Smooth muscle cell (in vitro differentiated cells): ENCODE measurements at regions not wholly inside any gene's neighbourhood (a gene's known extent, or its start where the extent isn't known, plus 50 kb on each side); places are given as distances from the start of the nearest gene placed in this dataset.

ENCODE experiments used
- DNase-seq: peaks from one replicate; lab custom pipeline; 2025; ENCODE audit not compliant: unreplicated experiment; lab: John Stamatoyannopoulos, UW
- H2AFZ ChIP-seq: fragments of 200-600 bp; sonication (generic); 2 replicates; pipeline ENCODE4 v1.6.0; 2016; ENCODE audit warnings: antibody characterized with exemption, low read depth, mild to moderate bottlenecking
- H3F3A ChIP-seq: fragments of 200-600 bp; sonication (generic); 2 replicates; pipeline ENCODE4 v1.6.0; 2017; ENCODE audit warnings: antibody characterized with exemption, low read depth
- H3K27ac ChIP-seq: fragments of 200-600 bp; sonication (generic); 2 replicates; pipeline ENCODE4 v1.5.1; 2016; ENCODE audit warnings: low read depth, mild to moderate bottlenecking
- H3K27me3 ChIP-seq: fragments of 200-600 bp; sonication (generic); 2 replicates; pipeline ENCODE4 v1.6.1; 2016; ENCODE audit warnings: low read depth, mild to moderate bottlenecking
- H3K36me3 ChIP-seq: fragments of 200-600 bp; sonication (generic); 2 replicates; pipeline ENCODE4 v1.5.1; 2016; ENCODE audit warnings: low read depth
- H3K4me1 ChIP-seq: fragments of 200-600 bp; sonication (generic); 2 replicates; pipeline ENCODE4 v1.5.1; 2016; ENCODE audit warnings: low read depth
- H3K4me2 ChIP-seq: fragments of 200-600 bp; sonication (generic); 2 replicates; pipeline ENCODE4 v1.6.0; 2016; ENCODE audit warnings: mild to moderate bottlenecking
- H3K4me3 ChIP-seq: fragments of 200-600 bp; sonication (generic); 2 replicates; pipeline ENCODE4 v1.5.1; 2016; ENCODE audit warnings: mild to moderate bottlenecking
- H3K79me2 ChIP-seq: fragments of 200-600 bp; sonication (generic); 2 replicates; pipeline ENCODE4 v1.6.0; 2016; ENCODE audit warnings: low read depth, mild to moderate bottlenecking
- H3K9ac ChIP-seq: fragments of 200-600 bp; sonication (generic); 2 replicates; pipeline ENCODE4 v1.6.0; 2016; ENCODE audit warnings: low read depth
- H3K9me3 ChIP-seq: fragments of 200-600 bp; sonication (generic); replicated peaks from 2 replicates; pipeline ENCODE4 v1.5.1; 2016; ENCODE audit warnings: low read depth
- H4K20me1 ChIP-seq: fragments of 200-600 bp; sonication (generic); 2 replicates; pipeline ENCODE4 v1.6.0; 2016; ENCODE audit warnings: low read depth
- CTCF ChIP-seq: fragments of 200-600 bp; sonication (generic); IDR thresholded peaks from 2 replicates; pipeline ENCODE4 v1.5.1; 2017; ENCODE audit warnings: borderline replicate concordance, mild to moderate bottlenecking, antibody characterized with exemption; ENCODE audit not compliant: insufficient read depth, poor library complexity, severe bottlenecking
- WGBS: methylation state at CpG from one replicate; pipeline ENCODE4 v1.1.7; 2016; ENCODE audit warnings: low lambda C conversion rate; 5-methylcytosine and 5-hydroxymethylcytosine counted together

GRCh38 chr12:24561882-24562770, 386.8 kb downstream of the BCAT1 start:
- peak overlapping the region; percentile 87 for H3K9ac ChIP-seq
- no peaks in the 10 kb centered on the region for H3K36me3 ChIP-seq
- peaks cover 14% of the 10 kb centered on the region for H3F3A ChIP-seq
- H3K4me2 ChIP-seq = peak overlapping the region; percentile 97
- under 1% methylated on average over 61 of the region's 76 CpGs for WGBS
- peak; percentile 60 for DNase-seq
- no peaks in the 10 kb centered on the region for H4K20me1 ChIP-seq
- no peaks in the 10 kb centered on the region for H3K27me3 ChIP-seq
- no peak for TF ChIP-seq CTCF
- H2AFZ ChIP-seq = peak overlapping the region; percentile 84
- H3K27ac ChIP-seq = peak overlapping the region; percentile 91
- peaks cover 17% of the 10 kb centered on the region for H3K4me1 ChIP-seq
- no peaks in the 10 kb centered on the region for H3K9me3 ChIP-seq
- H3K79me2 ChIP-seq = peaks cover 36% of the 10 kb centered on the region
- peak overlapping the region; percentile 91 for H3K4me3 ChIP-seq

- no peaks in the 10 kb centered on the region for H3K27me3 ChIP-seq
- peak overlapping the region; percentile 91 for H3K27ac ChIP-seq
- DNase-seq = no peak
These were observed 387.5 kb downstream of the BCAT1 start for GRCh38 chr12:24561411-24561871.

GRCh38 chr12:24560831-24561271, 388.1 kb downstream of the BCAT1 start:
- WGBS = 5% methylated on average over 2 of the region's 2 CpGs
- peak overlapping the region; percentile 91 for H3K27ac ChIP-seq

More at GRCh38 chr12:24561411-24561871, 387.5 kb downstream of the BCAT1 start:
- H4K20me1 ChIP-seq = no peaks in the 10 kb centered on the region
- peak overlapping the region; percentile 97 for H3K4me2 ChIP-seq
- H3K9ac ChIP-seq = peak overlapping the region; percentile 87
- no peak for TF ChIP-seq CTCF
- H3K36me3 ChIP-seq = no peaks in the 10 kb centered on the region
- peaks cover 17% of the 10 kb centered on the region for H3K4me1 ChIP-seq
- H3K79me2 ChIP-seq = peaks cover 43% of the 10 kb centered on the region
- H2AFZ ChIP-seq = peak overlapping the region; percentile 84
- 1% methylated on average over 15 of the region's 15 CpGs for WGBS
- H3F3A ChIP-seq = peaks cover 14% of the 10 kb centered on the region
- no peaks in the 10 kb centered on the region for H3K9me3 ChIP-seq
- H3K4me3 ChIP-seq = peak overlapping the region; percentile 91

More at GRCh38 chr12:24560831-24561271, 388.1 kb downstream of the BCAT1 start:
- Histone ChIP-seq H3K36me3 (no peaks in the 10 kb centered on the region), H3K9ac (peak overlapping the region; percentile 87), H4K20me1 (no peaks in the 10 kb centered on the region), H3K9me3 (no peaks in the 10 kb centered on the region), H3K4me2 (peak overlapping the region; percentile 97), H3F3A (peaks cover 14% of the 10 kb centered on the region), H3K27me3 (no peaks in the 10 kb centered on the region), H2AFZ (peak overlapping the region; percentile 84), H3K79me2 (peaks cover 49% of the 10 kb centered on the region), H3K4me1 (peaks cover 17% of the 10 kb centered on the region), H3K4me3 (peak overlapping the region; percentile 91)
- no peak for DNase-seq
- TF ChIP-seq CTCF = no peak
